ENCODE measurements at regions not wholly inside any gene's neighbourhood (a gene's known extent, or its start where the extent isn't known, plus 50 kb on each side); places are given as distances from the start of the nearest gene placed in this dataset.

DNA sequence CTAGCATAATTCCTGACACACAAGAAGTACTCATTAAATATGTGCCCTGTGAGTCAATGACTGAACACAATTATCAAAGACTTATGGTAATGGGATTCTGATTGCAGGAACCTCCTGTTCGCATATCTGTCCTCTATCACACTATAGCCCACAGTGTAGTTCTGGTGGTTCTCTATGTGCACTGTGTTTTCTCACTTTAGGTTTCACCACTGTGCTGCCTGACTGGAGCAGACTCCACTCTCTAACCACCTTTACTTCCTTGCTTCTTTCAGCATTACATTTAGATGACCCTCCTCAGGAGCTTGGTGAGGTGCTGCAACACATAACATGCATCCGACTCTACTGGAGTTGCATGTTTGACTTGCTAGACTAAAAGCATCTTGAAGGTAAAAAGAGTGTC, 777.1 kb downstream of the SQOR start:
- no peak for DNase-seq (ENCODE audit: low read depth, low spot score)

DNA sequence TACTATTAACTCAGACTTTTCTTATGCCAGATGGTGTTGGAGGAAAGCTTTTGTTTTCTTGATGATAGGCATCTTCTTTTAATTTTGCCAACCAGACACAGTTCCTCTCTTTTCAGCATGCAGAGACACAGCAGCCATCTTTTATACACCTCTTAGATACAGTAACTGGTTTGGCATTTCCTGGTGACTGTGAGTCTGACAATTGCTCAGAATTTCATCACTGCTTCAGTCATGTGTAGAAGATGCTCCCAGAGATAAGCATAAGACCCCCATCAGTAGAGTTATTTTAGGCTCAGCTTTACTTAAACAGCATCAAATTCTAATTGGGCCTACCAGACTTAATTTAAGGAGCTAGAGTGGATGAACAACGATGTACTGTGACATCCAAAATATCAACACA, 779.0 kb downstream of the SQOR start:
- DNase-seq (ENCODE audit: low read depth, low spot score) = no peak

DNA sequence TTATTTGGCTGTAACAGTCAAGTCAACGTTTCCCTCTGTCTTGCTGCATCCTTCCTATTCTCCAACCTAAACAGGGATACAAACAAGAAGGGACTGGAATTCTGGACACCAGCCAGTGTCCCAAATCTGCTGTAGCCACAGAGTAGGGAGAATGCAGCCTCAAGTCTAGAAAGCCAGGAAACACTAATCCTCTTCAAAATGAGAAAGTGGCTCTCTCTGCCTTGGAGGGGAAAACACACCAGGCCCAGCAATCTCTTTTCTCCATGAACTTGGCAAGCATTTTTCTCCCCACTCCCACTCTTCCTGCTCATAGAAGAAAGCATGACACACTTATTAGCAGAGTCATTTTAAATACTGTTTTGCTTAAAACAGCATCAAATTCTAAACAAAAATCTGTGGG, 781.7 kb downstream of the SQOR start:
- DNase-seq (ENCODE audit: low read depth, low spot score) = no peak

DNA sequence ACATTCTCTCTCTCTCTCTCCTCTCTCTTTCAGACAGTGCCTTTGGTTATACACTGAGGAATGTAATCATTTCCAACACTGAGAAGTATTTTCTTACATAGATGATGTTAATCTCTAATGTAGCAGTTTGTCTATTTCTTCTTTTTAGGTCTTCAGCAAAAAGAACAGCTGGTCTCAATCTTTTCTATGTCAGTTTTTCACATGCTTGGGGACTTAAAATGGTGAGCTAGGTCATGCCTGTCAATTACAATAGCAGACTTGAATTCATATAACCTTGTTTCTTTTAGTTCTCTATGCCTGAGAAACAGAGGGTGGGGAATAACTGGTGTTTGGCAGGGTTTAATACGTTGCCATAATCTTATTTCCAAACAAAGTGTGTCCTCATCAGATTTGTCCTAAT, 786.2 kb downstream of the SQOR start:
- no peak for DNase-seq (ENCODE audit: low read depth, low spot score)

DNA sequence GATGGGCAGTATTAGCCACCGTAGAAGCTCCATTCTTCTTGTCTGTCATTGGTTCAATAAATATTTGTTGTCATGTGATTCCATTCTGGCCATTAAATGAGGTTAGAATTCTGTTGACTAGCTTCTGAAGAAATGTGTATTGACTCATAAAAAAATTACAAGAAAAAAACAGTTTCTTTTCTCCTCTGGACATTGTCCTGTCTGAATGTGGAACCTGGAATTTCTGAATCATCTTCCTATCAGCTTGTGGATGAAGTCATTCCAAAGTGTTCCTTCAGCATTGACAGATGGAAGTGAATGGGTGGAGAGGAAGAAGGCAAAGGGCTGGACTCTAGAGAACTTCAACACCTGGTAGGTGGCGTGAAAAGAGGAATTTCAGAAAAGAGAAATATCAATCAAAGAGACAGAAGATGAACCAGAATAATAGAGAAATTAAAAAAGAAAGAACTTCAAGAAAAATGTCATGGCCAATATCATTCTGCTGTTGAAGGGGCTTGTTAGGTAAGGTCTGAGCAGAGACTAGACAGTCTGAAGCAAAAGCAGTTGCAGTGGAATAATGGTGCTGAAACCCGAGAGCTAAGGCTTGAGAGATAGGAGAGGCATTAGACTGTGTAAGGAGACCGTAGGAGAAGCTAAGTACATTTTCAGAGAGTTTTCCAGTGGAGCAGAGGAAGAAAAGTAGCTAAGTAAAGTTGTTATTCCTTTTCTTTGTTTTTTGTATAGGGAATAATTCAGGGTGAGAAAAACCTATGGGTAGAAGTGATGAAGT, 806.6 kb downstream of the SQOR start:
- no peak for DNase-seq (ENCODE audit: low read depth, low spot score)

DNA sequence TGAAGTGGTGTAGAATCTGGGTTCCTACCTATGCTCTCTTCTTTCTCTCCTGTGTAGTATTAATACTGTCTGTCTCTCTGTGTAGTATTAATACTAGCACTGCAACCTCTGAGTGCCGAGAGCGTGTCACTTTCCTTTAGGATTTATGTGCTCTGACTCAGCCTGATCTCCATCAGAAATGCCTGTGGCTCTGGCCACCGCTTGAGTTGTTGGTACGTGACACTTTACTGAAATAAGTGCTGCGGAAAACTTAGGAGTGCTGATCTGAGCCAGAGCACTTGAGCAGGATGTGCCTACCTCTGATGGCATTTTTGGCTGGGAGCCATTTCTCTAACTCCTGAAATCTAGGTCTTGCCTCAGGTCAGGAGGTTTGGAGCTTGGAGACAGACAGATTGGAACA, 807.4 kb downstream of the SQOR start:
- DNase-seq (ENCODE audit: low read depth, low spot score) = no peak

DNA sequence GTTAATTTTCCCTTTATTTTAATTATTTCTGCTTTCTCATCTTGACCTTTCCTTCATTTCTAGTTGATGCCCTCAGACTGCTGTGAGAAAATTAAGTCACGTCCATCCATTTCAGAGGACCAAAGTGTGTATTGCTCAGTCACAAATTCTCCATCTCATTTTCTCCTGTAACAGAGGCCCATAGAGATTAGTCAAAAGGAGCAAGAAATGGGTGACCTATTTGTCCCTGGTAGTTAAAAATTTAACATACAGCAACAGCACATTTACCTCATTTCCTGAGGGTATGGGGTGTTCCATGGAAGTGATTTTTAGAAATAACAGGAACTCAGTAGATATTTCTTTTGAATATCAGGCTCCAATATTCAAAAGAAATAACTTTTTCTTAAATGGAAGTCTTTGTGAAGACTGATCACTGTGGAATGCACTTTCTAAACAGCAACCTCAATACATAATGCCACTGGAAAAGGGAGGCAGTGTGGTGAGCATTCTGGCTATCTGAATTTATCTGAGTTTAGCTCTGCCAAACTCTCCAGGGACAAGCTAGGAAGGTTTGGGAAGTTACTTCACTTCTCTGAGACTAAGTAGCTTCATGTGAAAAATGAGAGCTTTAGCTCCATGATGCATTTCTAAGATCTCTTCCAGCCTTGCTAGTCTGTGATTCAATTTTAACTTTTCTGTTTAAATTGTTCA, 808.2 kb downstream of the SQOR start:
- DNase-seq (ENCODE audit: low read depth, low spot score) = no peak

DNA sequence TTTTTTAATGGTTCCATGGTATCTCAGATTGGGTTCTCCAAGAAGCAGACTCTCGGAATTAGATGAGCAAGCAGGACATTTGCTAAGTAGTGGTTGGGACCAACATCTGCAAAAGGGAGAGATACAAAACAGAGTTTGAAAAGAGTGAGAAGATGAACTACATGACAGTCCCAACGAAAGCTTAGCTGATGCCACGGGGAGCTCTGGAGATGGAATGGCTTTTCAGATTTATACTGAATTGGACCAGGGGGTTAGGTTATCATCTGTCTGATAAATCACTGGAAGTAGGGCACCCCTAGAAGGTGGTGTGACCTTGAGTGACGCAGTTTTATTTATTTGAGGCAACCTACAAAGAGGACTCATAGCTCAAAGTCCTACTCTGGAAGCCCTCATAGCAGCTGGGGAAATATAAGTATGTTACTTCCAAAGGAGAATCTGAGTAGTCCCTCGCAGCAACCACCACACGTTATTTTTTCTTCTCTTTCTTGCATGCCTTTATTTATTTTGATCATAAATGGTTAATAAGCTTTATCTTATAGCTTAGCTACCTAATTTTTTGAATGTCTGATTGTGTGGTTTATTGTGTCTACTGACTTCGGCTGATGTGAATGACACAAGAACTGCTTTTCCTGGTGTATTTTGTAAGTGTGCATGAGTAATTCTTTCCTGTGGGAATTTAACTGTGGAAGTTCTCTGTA, 815.4 kb downstream of the SQOR start:
- DNase-seq (ENCODE audit: low read depth, low spot score) = no peak

DNA sequence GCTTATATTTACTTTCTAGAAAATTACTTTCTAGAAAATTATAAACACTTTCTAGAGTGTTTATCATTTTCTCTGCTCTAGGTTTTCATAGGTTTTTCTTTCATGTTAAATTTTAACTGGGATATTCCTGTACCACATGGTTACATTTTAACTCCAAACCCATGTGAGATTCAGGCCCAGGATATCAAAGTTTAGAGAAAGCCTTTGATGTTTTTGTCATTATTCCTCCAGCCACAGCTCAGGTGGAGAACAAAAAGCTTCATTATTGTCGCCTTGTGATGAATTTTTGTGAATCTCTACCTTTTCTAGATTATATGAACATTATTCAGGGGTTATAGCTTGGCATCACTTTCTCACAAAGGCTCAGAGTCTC, 816.0 kb downstream of the SQOR start:
- DNase-seq (ENCODE audit: low read depth, low spot score) = no peak

DNA sequence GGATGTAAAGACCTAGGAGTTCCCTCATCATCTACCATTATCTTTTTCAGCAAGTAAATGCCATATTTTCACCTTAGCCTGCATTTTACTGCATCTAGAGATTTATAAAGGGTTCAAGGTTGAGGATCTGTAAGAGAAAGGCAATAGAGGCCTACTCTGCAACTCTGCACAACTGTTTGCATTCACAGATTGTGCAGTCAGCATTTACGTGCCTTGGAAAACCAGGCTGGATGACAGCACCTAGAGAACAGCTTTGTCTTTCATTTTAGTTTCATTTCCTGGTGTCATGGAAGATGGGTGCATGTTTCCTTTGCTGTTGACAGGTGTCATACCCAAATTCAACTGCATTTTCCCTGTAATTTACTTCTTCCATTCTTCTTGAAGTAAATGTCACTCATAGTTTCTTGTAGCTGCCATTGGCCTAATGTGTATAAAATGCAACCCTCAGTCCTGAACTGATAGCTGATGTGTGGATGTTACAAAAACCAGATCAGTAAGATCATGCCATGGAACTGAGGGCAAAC, 817.5 kb downstream of the SQOR start:
- no peak for DNase-seq (ENCODE audit: low read depth, low spot score)

DNA sequence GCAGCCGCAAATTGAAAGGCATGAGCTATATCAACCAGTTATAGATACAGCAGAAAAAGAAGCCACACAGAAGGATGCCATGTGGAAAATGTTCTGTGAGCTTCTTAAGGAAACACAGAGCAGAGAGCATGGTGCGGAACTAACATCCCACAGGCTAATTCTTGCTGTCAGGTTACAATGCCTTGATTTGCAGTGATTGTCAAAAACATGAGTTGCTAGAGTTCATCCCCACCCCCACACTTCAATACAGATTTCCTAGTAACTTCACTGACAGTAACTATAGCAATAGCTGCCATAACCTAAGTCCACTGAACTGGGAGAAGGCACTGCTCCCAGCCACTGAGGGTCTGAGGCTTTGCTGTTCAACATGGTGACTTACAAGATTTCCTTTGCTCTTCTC, 821.6 kb downstream of the SQOR start:
- DNase-seq (ENCODE audit: low read depth, low spot score) = no peak

DNA sequence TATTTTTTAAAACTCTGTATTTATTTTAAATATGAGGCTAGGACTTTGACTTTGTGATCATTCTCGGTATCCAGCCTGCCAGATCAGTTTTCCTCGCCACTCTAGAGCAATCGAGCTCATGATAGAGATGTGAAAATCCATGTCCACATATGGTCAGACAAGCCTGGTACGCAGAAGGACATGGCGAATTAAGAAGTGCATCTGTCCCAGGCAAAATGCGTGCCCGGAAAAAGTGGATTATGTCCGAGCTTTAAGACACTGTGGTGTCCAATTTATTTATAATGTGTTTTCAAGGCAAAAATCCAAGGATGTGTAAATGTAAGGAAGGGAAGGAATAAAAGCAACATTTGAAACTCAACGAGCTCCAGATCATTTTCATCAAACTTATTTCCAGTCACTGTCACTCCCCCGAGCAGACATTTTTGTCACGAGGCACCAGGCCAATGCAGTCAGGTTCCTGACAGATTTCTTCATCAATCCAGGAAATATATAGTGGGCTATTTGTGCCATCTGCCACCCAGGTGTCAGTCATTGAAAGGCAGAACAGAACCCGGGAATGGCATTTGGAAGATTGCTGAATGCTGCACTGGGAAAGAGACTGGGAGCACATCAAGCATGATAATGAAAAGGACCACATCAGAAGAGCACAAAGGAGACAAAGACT, 825.7 kb downstream of the SQOR start:
- DNase-seq (ENCODE audit: low read depth, low spot score) = no peak

DNA sequence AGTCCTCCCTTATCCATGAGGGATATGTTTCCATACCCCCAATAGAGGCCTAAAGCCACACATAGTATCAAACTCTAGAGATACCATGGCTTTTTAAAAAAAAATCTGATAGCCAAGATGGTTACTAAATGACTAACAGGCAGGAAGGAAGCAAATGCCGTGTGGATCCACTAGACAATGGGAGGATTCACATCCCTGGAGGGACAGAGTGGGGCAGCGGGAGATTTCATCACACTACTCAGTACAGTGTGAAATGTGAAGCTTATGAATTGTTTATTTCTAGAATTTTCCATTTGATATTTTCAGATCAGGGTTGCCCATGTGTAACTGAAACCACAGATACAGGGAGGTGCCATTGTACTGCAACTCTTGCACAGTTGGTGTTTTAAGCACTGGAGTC, 826.6 kb downstream of the SQOR start:
- DNase-seq (ENCODE audit: low read depth, low spot score) = no peak

DNA sequence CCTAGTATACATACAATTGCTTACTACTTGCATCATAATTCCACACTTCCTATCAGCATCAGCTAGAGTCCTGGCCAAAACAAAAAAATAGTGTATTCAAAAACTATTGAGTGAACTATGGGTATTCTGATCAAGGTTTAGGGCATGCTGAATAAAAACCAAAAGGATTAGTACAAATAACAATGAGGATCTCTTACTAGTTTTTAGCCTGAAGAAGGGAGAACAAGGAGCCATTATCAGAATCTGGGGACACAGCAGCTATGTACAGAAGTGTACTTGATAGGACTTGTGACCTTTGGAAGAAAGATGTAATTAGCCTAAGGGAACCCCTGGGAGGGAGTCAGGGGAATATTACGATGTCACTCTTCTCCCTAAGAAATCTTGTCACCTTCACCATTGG, 832.2 kb downstream of the SQOR start:
- DNase-seq (ENCODE audit: low read depth, low spot score) = no peak

DNA sequence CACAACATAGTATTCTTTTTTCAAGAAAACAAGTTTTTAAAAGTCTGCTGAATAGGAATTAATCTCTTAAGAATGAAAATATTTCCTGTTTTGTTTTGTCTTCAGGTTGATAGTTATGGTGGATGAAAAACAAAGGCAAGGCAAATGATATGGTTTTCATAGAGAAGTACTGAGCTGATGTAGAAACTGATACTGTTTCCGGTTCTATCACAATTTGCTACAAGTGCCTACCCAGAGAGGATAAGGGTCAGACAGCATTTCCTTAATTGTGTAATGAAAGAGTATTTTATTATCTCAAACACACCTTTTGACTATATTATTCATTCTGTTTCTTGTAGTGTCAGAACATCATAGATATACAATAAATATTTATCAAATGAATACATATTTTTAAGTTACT, 836.3 kb downstream of the SQOR start:
- DNase-seq (ENCODE audit: low read depth, low spot score) = no peak

DNA sequence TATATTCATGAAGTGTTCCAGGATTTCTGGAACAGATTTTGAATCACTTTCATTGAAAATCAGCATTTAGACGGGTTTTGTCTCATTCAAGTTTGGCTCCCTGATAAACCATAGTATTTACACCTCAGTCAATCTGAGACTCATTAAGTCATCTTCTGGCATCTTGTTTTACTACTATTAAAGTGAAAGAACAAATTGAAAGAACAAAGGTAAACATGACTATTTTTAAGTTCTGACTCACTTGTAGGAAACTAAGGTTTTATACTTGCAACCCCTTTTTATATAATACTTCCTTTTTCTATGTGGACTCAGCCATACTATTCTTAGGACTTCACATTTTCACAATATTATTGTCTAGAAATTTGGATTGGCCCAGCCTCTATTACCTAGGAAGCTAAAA, 854.4 kb downstream of the SQOR start:
- no peak for DNase-seq (ENCODE audit: low read depth, low spot score)

DNA sequence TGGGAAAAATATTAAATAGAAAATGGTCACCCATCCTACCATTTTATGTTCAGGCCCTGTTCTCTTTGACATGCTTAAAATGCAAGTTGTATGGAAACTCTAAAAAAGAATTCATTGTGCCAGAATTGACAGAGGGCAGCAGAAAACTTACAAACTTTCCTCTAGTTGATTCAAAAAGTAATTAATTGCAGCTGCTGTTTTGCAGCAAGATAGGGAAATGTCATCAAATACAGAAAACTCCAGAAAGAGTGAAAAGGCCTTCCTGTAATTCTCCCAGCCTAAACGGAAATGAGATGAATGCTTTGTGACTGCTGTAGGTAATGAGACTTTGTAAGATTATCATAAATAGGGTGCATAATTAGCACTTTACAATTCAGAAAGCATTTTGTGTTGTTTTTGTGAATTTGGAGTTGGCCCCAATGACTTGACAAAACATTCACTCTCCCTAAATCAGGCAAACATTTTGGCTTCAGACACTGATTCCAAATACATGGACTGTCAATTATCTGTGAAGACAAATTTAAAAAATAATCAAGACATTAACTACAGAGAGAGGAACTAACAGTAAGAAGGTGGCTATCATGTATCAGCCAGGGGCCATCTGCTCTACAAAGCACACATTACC, 861.8 kb downstream of the SQOR start:
- DNase-seq (ENCODE audit: low read depth, low spot score) = no peak

DNA sequence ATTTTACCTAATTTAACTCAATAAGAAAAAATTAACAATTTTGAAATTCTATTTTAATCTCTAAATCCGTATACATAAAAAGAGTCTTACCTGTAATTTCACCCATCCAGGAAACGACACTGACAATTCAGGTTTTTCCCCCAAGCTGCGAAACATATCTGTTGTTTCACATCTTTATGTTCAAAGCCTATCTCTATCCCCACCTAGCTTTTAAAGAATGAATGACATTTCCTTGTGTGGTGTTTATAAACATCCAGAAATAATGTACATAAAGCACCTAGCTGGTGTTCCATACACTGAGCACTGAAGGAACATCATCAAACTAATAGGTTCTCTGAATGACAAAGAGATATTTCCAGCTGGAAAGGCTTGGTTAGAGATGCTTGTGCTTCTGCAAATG, 867.8 kb downstream of the SQOR start:
- no peak for DNase-seq (ENCODE audit: low read depth, low spot score)

DNA sequence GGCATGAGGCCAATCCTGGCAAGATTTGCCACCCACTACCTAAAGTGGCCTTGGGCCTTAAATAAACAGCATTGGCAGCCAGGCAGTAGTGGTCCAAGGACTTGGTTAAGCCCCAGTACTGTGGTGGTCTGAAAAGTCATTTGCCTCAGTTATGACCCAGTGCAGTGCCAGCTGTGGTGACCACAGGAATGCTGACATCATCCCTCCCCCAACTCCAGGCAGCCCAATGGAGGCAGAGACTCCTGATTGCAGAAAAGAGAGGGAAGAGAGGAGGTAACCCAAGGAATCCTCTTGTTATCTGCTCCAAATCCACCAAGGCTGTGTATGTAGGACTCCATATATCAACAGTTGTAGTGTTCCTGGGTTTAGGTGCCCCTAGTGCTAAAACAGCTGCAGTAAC, 883.6 kb downstream of the SQOR start:
- DNase-seq (ENCODE audit: low read depth, low spot score) = no peak

DNA sequence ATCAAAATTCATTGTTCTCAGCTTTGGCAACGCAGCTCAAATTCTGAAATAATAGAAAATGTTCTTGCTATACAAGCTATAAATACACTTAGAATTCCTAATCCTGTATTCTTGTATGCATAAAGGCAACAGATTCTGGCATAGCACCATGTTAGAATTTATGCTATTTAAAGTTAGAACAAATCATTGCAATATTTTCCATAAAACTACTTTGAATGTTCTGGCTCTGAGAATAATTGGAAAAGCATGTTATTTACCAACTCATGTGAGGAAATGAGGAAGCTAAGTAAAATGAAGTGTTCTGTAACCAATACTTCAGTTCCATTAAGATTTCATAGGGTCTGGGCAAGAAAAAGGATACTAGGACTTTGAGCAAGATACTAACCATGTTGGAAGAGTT, 888.9 kb downstream of the SQOR start:
- DNase-seq (ENCODE audit: low read depth, low spot score) = no peak

DNA sequence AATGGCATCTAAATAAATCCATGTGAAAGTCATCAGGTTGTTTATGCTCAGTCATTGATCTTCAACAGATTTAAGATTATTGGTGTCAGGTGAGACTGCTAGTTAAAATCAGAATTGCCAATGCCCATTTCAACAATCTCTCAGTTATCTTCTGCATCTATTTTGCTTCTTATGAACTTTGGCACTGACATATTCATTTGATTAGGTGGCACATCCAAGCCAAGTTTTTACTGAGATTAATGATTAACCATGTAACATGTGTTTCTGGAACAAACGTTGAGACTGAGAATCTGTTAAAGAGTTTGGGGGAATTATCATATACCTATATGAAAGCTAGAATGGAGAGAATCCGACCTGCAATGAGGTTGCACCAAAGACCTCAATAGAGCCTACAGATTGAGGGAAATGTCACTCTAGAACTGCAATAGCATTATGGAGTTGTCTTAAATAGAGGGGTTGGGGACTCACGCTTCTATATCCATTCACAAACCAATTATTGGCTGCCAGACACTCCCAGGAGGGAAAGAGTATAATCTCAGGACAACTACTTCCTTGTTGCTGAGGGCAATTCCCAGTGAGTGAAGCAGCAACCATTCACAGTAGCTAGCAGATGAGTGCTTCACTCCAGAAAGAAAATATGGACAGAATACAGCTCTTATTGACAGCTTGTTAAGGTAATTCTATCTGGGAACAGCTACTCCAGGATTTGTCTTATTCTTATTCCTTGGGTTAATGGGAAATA, 891.3 kb downstream of the SQOR start:
- no peak for DNase-seq (ENCODE audit: low read depth, low spot score)

Measured in ELF-1 (cell line).